Keratinocyte (primary cell): ENCODE measurements at regions not wholly inside any gene's neighbourhood (a gene's known extent, or its start where the extent isn't known, plus 50 kb on each side); places are given as distances from the start of the nearest gene placed in this dataset.

Source experiments
- DNase-seq: peaks from one replicate; pipeline ENCODE4 v3.0.0-alpha.2; 2011; ENCODE audit warnings: low read depth, missing footprints, low spot score
- FAIRE-seq: peaks from 2 replicates; lab custom pipeline; 2011; peaks lifted over from hg19 to GRCh38; lab: Jason Lieb, UNC
- H2AFZ ChIP-seq: 2 replicates; pipeline ENCODE4 v1.6.0; 2012; ENCODE audit warnings: low read length, control low read depth, inconsistent platforms; ENCODE audit not compliant: control insufficient read depth
- H3K27ac ChIP-seq: 2 replicates; pipeline ENCODE4 v1.5.1; 2011; ENCODE audit warnings: low read length; ENCODE audit not compliant: control insufficient read depth, insufficient read depth
- H3K27me3 ChIP-seq: 3 replicates; pipeline ENCODE4 v1.6.0; 2011; ENCODE audit warnings: low read length; ENCODE audit not compliant: control insufficient read depth, insufficient read depth; ENCODE audit errors: extremely low read depth
- H3K36me3 ChIP-seq, 2 experiments: 2 replicates in 1 of 2; 3 replicates in 1 of 2; pipeline ENCODE4 v1.5.1; 2011; ENCODE audit warnings: low read length in 2 of 2, mild to moderate bottlenecking in 1 of 2; ENCODE audit not compliant: control insufficient read depth in 2 of 2, insufficient read depth in 2 of 2; ENCODE audit errors: extremely low read depth in 1 of 2
- H3K4me1 ChIP-seq: 3 replicates; pipeline ENCODE4 v1.5.1; 2011; ENCODE audit warnings: low read length; ENCODE audit not compliant: control insufficient read depth, insufficient read depth; ENCODE audit errors: extremely low read depth
- H3K4me2 ChIP-seq: 3 replicates; pipeline ENCODE4 v1.6.0; 2011; ENCODE audit warnings: low read depth, low read length; ENCODE audit not compliant: control insufficient read depth, insufficient read depth; ENCODE audit errors: extremely low read depth
- H3K4me3 ChIP-seq, 3 experiments: fragments of 200-600 bp in 1 of 3; sonication (generic) in 1 of 3; 2 replicates in 2 of 3; 3 replicates in 1 of 3; pipeline ENCODE4 v1.5.1; 2011 to 2016; ENCODE audit warnings: low read length in 3 of 3, mild to moderate bottlenecking in 3 of 3, control low read depth in 2 of 3, inconsistent platforms in 1 of 3, low read depth in 1 of 3, mixed read lengths in 1 of 3, mixed run types in 1 of 3, moderate library complexity in 1 of 3; ENCODE audit not compliant: control insufficient read depth in 2 of 3, insufficient read depth in 2 of 3; ENCODE audit errors: extremely low read depth in 1 of 3
- H3K79me2 ChIP-seq: 2 replicates; pipeline ENCODE4 v1.6.0; 2012; ENCODE audit warnings: low read length; ENCODE audit not compliant: control insufficient read depth, insufficient read depth
- H3K9ac ChIP-seq: 3 replicates; pipeline ENCODE4 v1.6.0; 2011; ENCODE audit warnings: low read length; ENCODE audit not compliant: control insufficient read depth, insufficient read depth; ENCODE audit errors: extremely low read depth
- H3K9me1 ChIP-seq: 3 replicates; pipeline ENCODE4 v1.6.0; 2011; ENCODE audit warnings: low read length; ENCODE audit not compliant: control insufficient read depth, insufficient read depth; ENCODE audit errors: extremely low read depth
- H3K9me3 ChIP-seq: 2 replicates; pipeline ENCODE4 v1.5.1; 2012; ENCODE audit warnings: low read depth, low read length; ENCODE audit not compliant: control insufficient read depth
- H4K20me1 ChIP-seq: 3 replicates; pipeline ENCODE4 v1.6.0; 2011; ENCODE audit warnings: low read length; ENCODE audit not compliant: control insufficient read depth, insufficient read depth; ENCODE audit errors: extremely low read depth
- CTCF ChIP-seq, 3 experiments: IDR thresholded peaks in 1 of 3; conservative IDR thresholded peaks in 1 of 3; optimal IDR thresholded peaks in 1 of 3; 2 replicates in 2 of 3; 3 replicates in 1 of 3; pipeline versions ENCODE3 to v1.5.1; 2011; ENCODE audit warnings: low read length in 3 of 3, mild to moderate bottlenecking in 3 of 3, moderate library complexity in 2 of 3, control low read depth in 1 of 3, inconsistent platforms in 1 of 3; ENCODE audit not compliant: insufficient read depth in 2 of 3; ENCODE audit errors: extremely low read depth in 1 of 3
- EZH2 ChIP-seq: IDR thresholded peaks from one replicate; pipeline ENCODE4 v1.6.1; 2012; ENCODE audit warnings: inconsistent platforms, mild to moderate bottlenecking, low read length, moderate library complexity
- dilution Hi-C: fragments of 300-500 bp; cut with MboI; formaldehyde crosslinking; loops from one replicate; pipeline ENCODE4 v1.7.0; 2020; ENCODE audit warnings: low sequenced_read_pairs; ENCODE audit not compliant: extremely low pct_ligation_motif_present

DNA sequence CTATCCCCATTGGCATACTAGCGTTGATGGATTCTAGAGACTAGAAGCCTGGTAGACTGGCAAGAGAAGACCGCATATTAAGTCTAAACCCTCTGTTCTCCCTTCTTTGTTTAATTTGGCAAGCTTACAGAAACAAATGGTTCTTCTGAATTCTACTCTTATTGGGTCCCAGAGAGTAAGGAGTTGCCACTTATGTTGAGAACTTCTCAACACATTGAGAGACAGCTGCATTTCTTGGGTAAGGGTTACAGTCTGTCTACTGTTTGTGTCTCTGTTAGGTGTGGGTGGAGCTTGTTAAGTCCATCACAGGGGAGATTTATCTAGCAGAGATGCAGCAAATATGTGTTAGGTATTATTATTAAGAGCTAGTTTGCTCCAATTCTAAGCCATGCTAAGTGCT, 435.8 kb upstream of the MEIS1 start:
- H3K9me1 ChIP-seq, result no peaks in the 10 kb centered on the region
- H3K27me3 ChIP-seq, result no peaks in the 10 kb centered on the region
- no peak overlapping the region for H3K9ac ChIP-seq
- no peaks in the 10 kb centered on the region for H3K79me2 ChIP-seq
- no peak for TF ChIP-seq EZH2
- no peak for TF ChIP-seq CTCF (optimal IDR thresholded peaks at IDR 0.05 in 1 of 3, IDR thresholded peaks at IDR 0.05 in 1 of 3, conservative IDR thresholded peaks at IDR 0.05 in 1 of 3; ENCODE audit: extremely low read depth in 1 of 3, insufficient read depth in 2 of 3, low read length in 3 of 3)
- no peaks in the 10 kb centered on the region for H3K36me3 ChIP-seq
- no peak overlapping the region for H3K4me3 ChIP-seq
- dilution Hi-C loops, result no loop called here
- no peak overlapping the region for H3K4me2 ChIP-seq
- no peak overlapping the region for H3K27ac ChIP-seq
- no peak for DNase-seq
- no peaks in the 10 kb centered on the region for H3K4me1 ChIP-seq
- no peak for FAIRE-seq
- H2AFZ ChIP-seq, result no peak overlapping the region
- H4K20me1 ChIP-seq, result no peaks in the 10 kb centered on the region
- no peaks in the 10 kb centered on the region for H3K9me3 ChIP-seq

- H3K4me1 ChIP-seq, result no peaks in the 10 kb centered on the region
- H4K20me1 ChIP-seq, result no peaks in the 10 kb centered on the region
- H2AFZ ChIP-seq, result no peak overlapping the region
- dilution Hi-C loops, result no loop called here
- no peak overlapping the region for H3K4me3 ChIP-seq
- no peak overlapping the region for H3K9ac ChIP-seq
- DNase-seq, result no peak
- no peak for FAIRE-seq
- H3K36me3 ChIP-seq, result no peaks in the 10 kb centered on the region
- H3K27me3 ChIP-seq, result no peaks in the 10 kb centered on the region
- no peaks in the 10 kb centered on the region for H3K9me3 ChIP-seq
- no peak overlapping the region for H3K27ac ChIP-seq
- H3K4me2 ChIP-seq, result no peak overlapping the region
- H3K9me1 ChIP-seq, result no peaks in the 10 kb centered on the region
- H3K79me2 ChIP-seq, result no peaks in the 10 kb centered on the region
- TF ChIP-seq CTCF (optimal IDR thresholded peaks at IDR 0.05 in 1 of 3, IDR thresholded peaks at IDR 0.05 in 1 of 3, conservative IDR thresholded peaks at IDR 0.05 in 1 of 3; ENCODE audit: extremely low read depth in 1 of 3, insufficient read depth in 2 of 3, low read length in 3 of 3) (no peak), EZH2 (no peak)
Measured at GRCh38 chr2:65997961-65998360, 437.0 kb upstream of the MEIS1 start.
